ENCODE measurements at regions not wholly inside any gene's neighbourhood (a gene's known extent, or its start where the extent isn't known, plus 50 kb on each side); places are given as distances from the start of the nearest gene placed in this dataset.

GRCh38 chr6:34618430-34619182, 62.5 kb upstream of the SPDEF start:
- TF ChIP-seq SP1 (IDR thresholded peaks at IDR 0.05; ENCODE audit: low read depth): no peak
- no peak for TF ChIP-seq CEBPB (IDR thresholded peaks at IDR 0.05; ENCODE audit: low read depth)
- TF ChIP-seq FOSL1 (IDR thresholded peaks at IDR 0.05; ENCODE audit: low read depth): no peak
- no peak for TF ChIP-seq SRF (IDR thresholded peaks at IDR 0.05; ENCODE audit: low read depth)
- no peak for TF ChIP-seq CTCF (IDR thresholded peaks at IDR 0.05 in 2 of 3, conservative IDR thresholded peaks at IDR 0.05 in 1 of 3; ENCODE audit: borderline replicate concordance in 1 of 3, insufficient read depth in 1 of 3, low read depth in 2 of 3, low read length in 2 of 3)
- no peak for TF ChIP-seq REST (IDR thresholded peaks at IDR 0.05; ENCODE audit: low read depth)
- Histone ChIP-seq H3K9me2 (ENCODE audit: insufficient read depth) (no peaks in the 10 kb centered on the region), H3K9me3 (ENCODE audit: control insufficient read depth in 1 of 2, insufficient read depth in 1 of 2, low read depth in 1 of 2, low read length in 2 of 2) (no peaks in the 10 kb centered on the region), H3K4me1 (ENCODE audit: control insufficient read depth in 1 of 2, insufficient read depth in 2 of 2, low read length in 2 of 2) (no peaks in the 10 kb centered on the region), H3K4me3 (replicated peaks in 1 of 2; ENCODE audit: low read depth in 1 of 2, low read length in 2 of 2) (no peak overlapping the region), H3K9ac (ENCODE audit: low read length) (no peak overlapping the region), H3K36me3 (ENCODE audit: control insufficient read depth in 1 of 2, insufficient read depth in 2 of 2, low read length in 2 of 2) (no peaks in the 10 kb centered on the region), H2AFZ (ENCODE audit: low read depth, low read length, poor library complexity, severe bottlenecking) (no peak overlapping the region), H3K79me2 (ENCODE audit: insufficient read depth, low read length) (peaks cover 13% of the 10 kb centered on the region; the same call in 1 of the 2 replicates), H4K20me1 (ENCODE audit: insufficient read depth) (no peaks in the 10 kb centered on the region), H3K27me3 (ENCODE audit: insufficient read depth, low read length) (no peaks in the 10 kb centered on the region), H3K4me2 (ENCODE audit: low read length) (no peak overlapping the region), H3K27ac (ENCODE audit: low read depth, low read length) (no peak overlapping the region)
- ChIA-PET RAD21 (ENCODE audit: low non-redundant PET in 1 of 2, low total read pairs in 2 of 2, uncharacterized antibody in 2 of 2, unreplicated experiment in 2 of 2) (no interaction called here), POLR2A (no interaction called here), CTCF (no interaction called here)
- ATAC-seq (no peak), DNase-seq (ENCODE audit: low read depth, low spot score) (no peak)
- intact Hi-C loops (cut with micrococcal nuclease): no loop called here
- BruUV-seq (replicated peaks): no TSS peak

Data from HCT116 (cell line).